ENCODE measurements at regions not wholly inside any gene's neighbourhood (a gene's known extent, or its start where the extent isn't known, plus 50 kb on each side); places are given as distances from the start of the nearest gene placed in this dataset.
A peak's percentile ranks its signal among the peaks of the same experiment; 100 is the strongest.

GRCh38 chr5:171706736-171707441, 78.7 kb upstream of the SMIM23 start:
- FAIRE-seq (no peak), DNase-seq (ENCODE audit: low read depth in 1 of 2, low spot score in 2 of 2) (peak in 1 of 2 experiments; percentile 23)
- POLR2A ChIA-PET (ENCODE audit: partially characterized antibody): no interaction called here
- no peak overlapping the region for H2BK15ac ChIP-seq (ENCODE audit: low read length)
- 75% methylated on average over 2 of the region's 2 CpGs; no CpG with 5 or more reads in 1 of the 2 experiments for WGBS, 2 experiments (ENCODE audit: extremely low coverage in 1 of 2, insufficient coverage in 1 of 2, insufficient read length in 1 of 2, insufficient replicate concordance in 2 of 2, low coverage in 1 of 2, low lambda C conversion rate in 2 of 2, missing lambda C conversion rate in 1 of 2)
- H3K79me2 ChIP-seq (ENCODE audit: control insufficient read depth in 1 of 2, insufficient read depth in 2 of 2, low read length in 2 of 2): no peaks in the 10 kb centered on the region
- no peak overlapping the region for H4K91ac ChIP-seq (replicated peaks; ENCODE audit: insufficient read length, low read length)
- H3K27ac ChIP-seq (ENCODE audit: low read depth, low read length): no peak overlapping the region
- no peaks in the 10 kb centered on the region for H3K9me3 ChIP-seq (ENCODE audit: insufficient read depth in 2 of 2, low read depth in 1 of 2, low read length in 1 of 2)
- H3K36me3 ChIP-seq (ENCODE audit: control insufficient read depth in 2 of 4, insufficient read depth in 4 of 4, low read length in 3 of 4): no peaks in the 10 kb centered on the region
- no peaks in the 10 kb centered on the region for H3K23me2 ChIP-seq (ENCODE audit: low read depth, low read length)
- no peak overlapping the region for H3K4ac ChIP-seq (replicated peaks; ENCODE audit: insufficient read length, low read depth, low read length)
- H3K4me2 ChIP-seq (ENCODE audit: insufficient read depth in 1 of 2, low read depth in 2 of 2, low read length in 2 of 2): no peak overlapping the region
- no peak overlapping the region for H4K8ac ChIP-seq (ENCODE audit: extremely low read depth, insufficient read depth, low read length)
- H4K5ac ChIP-seq (ENCODE audit: insufficient read length, low read depth, low read length): no peak overlapping the region
- no peak overlapping the region for H3K18ac ChIP-seq (ENCODE audit: extremely low read depth, low read length)
- H3K79me1 ChIP-seq (ENCODE audit: low read depth, low read length): no peaks in the 10 kb centered on the region
- no peak overlapping the region for H3K14ac ChIP-seq (ENCODE audit: insufficient read length)
- no peak overlapping the region for H3K4me3 ChIP-seq (ENCODE audit: extremely low read depth in 1 of 4, insufficient read depth in 2 of 4, low read depth in 3 of 4, low read length in 4 of 4)
- peaks cover 0 to 4% (median 0%) of the 10 kb centered on the region in 4 experiments; a peak in 3 of 7 replicates for H3K27me3 ChIP-seq (replicated peaks in 1 of 4; ENCODE audit: control insufficient read depth in 3 of 4, extremely low read depth in 1 of 4, insufficient read depth in 3 of 4, low read length in 3 of 4)
- no peak overlapping the region for H3K56ac ChIP-seq (replicated peaks; ENCODE audit: insufficient read length, low read depth, low read length)
- H3K9ac ChIP-seq (replicated peaks in 1 of 4; ENCODE audit: extremely low read depth in 1 of 4, low read depth in 3 of 4, low read length in 3 of 4): no peak overlapping the region
- H2AK5ac ChIP-seq (ENCODE audit: low read depth, low read length): no peak overlapping the region
- no peak overlapping the region for H2AFZ ChIP-seq (ENCODE audit: low read length)
- H2BK120ac ChIP-seq (replicated peaks; ENCODE audit: low read depth, low read length): no peak overlapping the region
- H3K4me1 ChIP-seq (replicated peaks in 1 of 4; ENCODE audit: control insufficient read depth in 3 of 4, insufficient read depth in 4 of 4, low read length in 3 of 4): 0 out of 7 replicates have a peak, but pooled peaks cover 0 to 2% (median 0%) of the 10 kb centered on the region in 4 experiments
- CTCF ChIA-PET (ENCODE audit: partially characterized antibody): interaction anchor here (0.6 to 1.2 kb wide), 3 partner anchors 38 to 351 kb away, joined by 3 read pairs; no protein-coding TSS in a partner anchor
- no peak overlapping the region for H2BK5ac ChIP-seq (ENCODE audit: low read depth, low read length)
- no peak overlapping the region for H3K23ac ChIP-seq (ENCODE audit: insufficient read length)
- TF ChIP-seq KDM4A (IDR thresholded peaks at IDR 0.05; ENCODE audit: low read depth, low read length, severe bottlenecking) (no peak), HDAC6 (IDR thresholded peaks at IDR 0.05; ENCODE audit: low read depth, low read length) (no peak), CTCF (IDR thresholded peaks at IDR 0.05; ENCODE audit: control extremely low read depth in 1 of 3, insufficient read depth in 1 of 3, low read depth in 1 of 3, low read length in 3 of 3) (0 out of 4 replicates have a peak, but pooled peaks of 1 of the 3 experiments have one; percentile 1)
- no peak overlapping the region for H2BK12ac ChIP-seq (ENCODE audit: low read depth, low read length)
- H4K20me1 ChIP-seq (replicated peaks in 1 of 2; ENCODE audit: control insufficient read depth in 1 of 2, insufficient read depth in 2 of 2, low read length in 2 of 2): no peaks in the 10 kb centered on the region
- no peak overlapping the region for H2BK20ac ChIP-seq (ENCODE audit: low read length)

Measured in H1 (cell line).